ENCODE measurements at regions not wholly inside any gene's neighbourhood (a gene's known extent, or its start where the extent isn't known, plus 50 kb on each side); places are given as distances from the start of the nearest gene placed in this dataset.

GRCh38 chr6:165031502-165031901 lies 277.9 kb downstream of the C6orf118 start:
- no peaks in the 10 kb centered on the region for H3K79me2 ChIP-seq (ENCODE audit: insufficient read depth, low read length)
- H3K9me2 ChIP-seq (replicated peaks; ENCODE audit: insufficient read depth, low read length): no peaks in the 10 kb centered on the region
- no peak overlapping the region for H3K4me2 ChIP-seq (ENCODE audit: low read depth, low read length, poor library complexity, severe bottlenecking)
- no peaks in the 10 kb centered on the region for H3K9me3 ChIP-seq (ENCODE audit: insufficient read depth, low read length)
- H3K27ac ChIP-seq (ENCODE audit: low read depth, low read length): no peak overlapping the region
- H3F3A ChIP-seq (ENCODE audit: insufficient read depth): no peaks in the 10 kb centered on the region
- H3K27me3 ChIP-seq (ENCODE audit: low read length): no peaks in the 10 kb centered on the region
- no peak for TF ChIP-seq EZH2phosphoT487 (conservative IDR thresholded peaks at IDR 0.05; ENCODE audit: low read length)
- TF ChIP-seq CTCF (IDR thresholded peaks at IDR 0.05; ENCODE audit: insufficient read depth, low read length, poor library complexity, severe bottlenecking): no peak
- H4K20me1 ChIP-seq (ENCODE audit: low read depth, low read length): no peaks in the 10 kb centered on the region
- H3K36me3 ChIP-seq (ENCODE audit: low read length): no peaks in the 10 kb centered on the region
- no peak overlapping the region for H3K4me3 ChIP-seq (ENCODE audit: insufficient read depth, low read length, poor library complexity, severe bottlenecking)
- no peak overlapping the region for H2AFZ ChIP-seq (ENCODE audit: low read depth, low read length, severe bottlenecking)
- H3K9ac ChIP-seq (ENCODE audit: low read length): no peak overlapping the region

DNA sequence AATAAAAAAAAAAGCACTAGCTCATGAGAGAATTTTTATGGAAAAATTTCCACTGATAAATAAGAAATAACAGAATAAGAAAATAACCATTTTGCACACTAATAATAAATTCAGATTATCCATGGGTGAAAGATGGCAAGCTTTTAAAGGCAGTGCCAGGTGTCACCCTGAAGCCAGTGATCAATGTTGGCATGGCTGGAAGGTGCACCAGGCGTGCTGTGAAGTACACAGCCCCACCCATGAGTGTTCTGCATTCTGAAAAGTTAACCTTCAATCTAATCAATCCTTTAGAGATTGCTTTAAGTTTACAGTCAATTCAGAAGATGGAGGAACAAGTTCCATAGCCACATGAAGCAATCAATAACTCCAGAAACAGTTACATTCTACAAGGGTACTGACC lies 284.4 kb downstream of the C6orf118 start:
- Histone ChIP-seq H3K9me2 (replicated peaks; ENCODE audit: insufficient read depth, low read length) (no peaks in the 10 kb centered on the region), H3K27ac (ENCODE audit: low read depth, low read length) (no peak overlapping the region), H4K20me1 (ENCODE audit: low read depth, low read length) (no peaks in the 10 kb centered on the region), H3K9ac (ENCODE audit: low read length) (no peak overlapping the region), H3K27me3 (ENCODE audit: low read length) (no peaks in the 10 kb centered on the region), H3K9me3 (ENCODE audit: insufficient read depth, low read length) (no peaks in the 10 kb centered on the region), H3K36me3 (ENCODE audit: low read length) (no peaks in the 10 kb centered on the region), H3K4me3 (ENCODE audit: insufficient read depth, low read length, poor library complexity, severe bottlenecking) (no peak overlapping the region), H3F3A (ENCODE audit: insufficient read depth) (no peaks in the 10 kb centered on the region), H2AFZ (ENCODE audit: low read depth, low read length, severe bottlenecking) (no peak overlapping the region), H3K79me2 (ENCODE audit: insufficient read depth, low read length) (no peaks in the 10 kb centered on the region), H3K4me2 (ENCODE audit: low read depth, low read length, poor library complexity, severe bottlenecking) (no peak overlapping the region)
- TF ChIP-seq CTCF (IDR thresholded peaks at IDR 0.05; ENCODE audit: insufficient read depth, low read length, poor library complexity, severe bottlenecking) (no peak), EZH2phosphoT487 (conservative IDR thresholded peaks at IDR 0.05; ENCODE audit: low read length) (no peak)

GRCh38 chr6:165019681-165020080 lies 289.7 kb downstream of the C6orf118 start:
- H4K20me1 ChIP-seq (ENCODE audit: low read depth, low read length): no peaks in the 10 kb centered on the region
- no peak overlapping the region for H3K27ac ChIP-seq (ENCODE audit: low read depth, low read length)
- H3K36me3 ChIP-seq (ENCODE audit: low read length): no peaks in the 10 kb centered on the region
- H3K79me2 ChIP-seq (ENCODE audit: insufficient read depth, low read length): no peaks in the 10 kb centered on the region
- no peak overlapping the region for H3K9ac ChIP-seq (ENCODE audit: low read length)
- no peaks in the 10 kb centered on the region for H3K9me2 ChIP-seq (replicated peaks; ENCODE audit: insufficient read depth, low read length)
- H3F3A ChIP-seq (ENCODE audit: insufficient read depth): no peaks in the 10 kb centered on the region
- no peak overlapping the region for H3K4me2 ChIP-seq (ENCODE audit: low read depth, low read length, poor library complexity, severe bottlenecking)
- no peak overlapping the region for H2AFZ ChIP-seq (ENCODE audit: low read depth, low read length, severe bottlenecking)
- H3K4me3 ChIP-seq (ENCODE audit: insufficient read depth, low read length, poor library complexity, severe bottlenecking): no peak overlapping the region
- H3K27me3 ChIP-seq (ENCODE audit: low read length): no peaks in the 10 kb centered on the region
- H3K9me3 ChIP-seq (ENCODE audit: insufficient read depth, low read length): no peaks in the 10 kb centered on the region
- TF ChIP-seq EZH2phosphoT487 (conservative IDR thresholded peaks at IDR 0.05; ENCODE audit: low read length) (no peak), CTCF (IDR thresholded peaks at IDR 0.05; ENCODE audit: insufficient read depth, low read length, poor library complexity, severe bottlenecking) (no peak)

DNA sequence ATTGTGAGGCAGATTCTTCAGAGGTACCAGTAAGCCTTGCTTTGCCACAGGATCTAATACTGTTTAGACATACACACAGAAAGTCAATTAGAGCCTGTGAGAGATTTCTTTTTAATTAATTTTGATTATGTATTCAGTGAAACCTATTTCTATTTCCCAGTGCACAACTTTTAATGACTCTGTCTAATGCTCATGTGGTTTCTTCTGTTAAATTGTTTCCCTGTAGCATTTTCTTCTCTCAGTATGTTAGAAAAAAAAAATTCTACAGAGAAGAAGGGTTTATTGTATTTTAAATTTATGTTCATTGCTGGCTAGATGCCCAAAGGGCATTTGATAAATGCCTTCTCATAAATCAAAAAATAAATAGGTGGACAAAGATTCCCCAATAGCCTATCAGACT lies 293.7 kb downstream of the C6orf118 start:
- Histone ChIP-seq H2AFZ (ENCODE audit: low read depth, low read length, severe bottlenecking) (no peak overlapping the region), H3K36me3 (ENCODE audit: low read length) (no peaks in the 10 kb centered on the region), H3K27ac (ENCODE audit: low read depth, low read length) (no peak overlapping the region), H3K9me2 (replicated peaks; ENCODE audit: insufficient read depth, low read length) (no peaks in the 10 kb centered on the region), H3K79me2 (ENCODE audit: insufficient read depth, low read length) (no peaks in the 10 kb centered on the region), H3K9ac (ENCODE audit: low read length) (no peak overlapping the region), H3K4me2 (ENCODE audit: low read depth, low read length, poor library complexity, severe bottlenecking) (no peak overlapping the region), H3K9me3 (ENCODE audit: insufficient read depth, low read length) (no peaks in the 10 kb centered on the region), H4K20me1 (ENCODE audit: low read depth, low read length) (no peaks in the 10 kb centered on the region), H3K4me3 (ENCODE audit: insufficient read depth, low read length, poor library complexity, severe bottlenecking) (no peak overlapping the region), H3K27me3 (ENCODE audit: low read length) (no peaks in the 10 kb centered on the region), H3F3A (ENCODE audit: insufficient read depth) (no peaks in the 10 kb centered on the region)
- TF ChIP-seq CTCF (IDR thresholded peaks at IDR 0.05; ENCODE audit: insufficient read depth, low read length, poor library complexity, severe bottlenecking) (no peak), EZH2phosphoT487 (conservative IDR thresholded peaks at IDR 0.05; ENCODE audit: low read length) (no peak)
